KMS-11 (cell line): ENCODE measurements at regions not wholly inside any gene's neighbourhood (a gene's known extent, or its start where the extent isn't known, plus 50 kb on each side); places are given as distances from the start of the nearest gene placed in this dataset.

Experiments
- H2AFZ ChIP-seq: fragments of 200-600 bp; sonication (generic); 2 replicates; pipeline ENCODE4 v1.6.1; 2016; ENCODE audit warnings: antibody characterized with exemption, mixed run types, low read depth
- H3K27ac ChIP-seq: fragments of 200-600 bp; sonication (generic); 2 replicates; pipeline ENCODE4 v1.6.1; 2016; ENCODE audit warnings: mild to moderate bottlenecking, mixed run types
- H3K27me3 ChIP-seq: fragments of 200-600 bp; sonication (generic); 2 replicates; pipeline ENCODE4 v1.6.1; 2017; ENCODE audit warnings: mild to moderate bottlenecking, low read depth, mixed run types, moderate library complexity; ENCODE audit not compliant: insufficient read depth
- H3K36me3 ChIP-seq: fragments of 200-600 bp; sonication (generic); 2 replicates; pipeline ENCODE4 v1.6.1; 2017; ENCODE audit warnings: mild to moderate bottlenecking, mixed run types; ENCODE audit not compliant: insufficient read depth
- H3K4me1 ChIP-seq: fragments of 200-600 bp; sonication (generic); 2 replicates; pipeline ENCODE4 v1.6.1; 2016; ENCODE audit warnings: mild to moderate bottlenecking, low read depth, mixed run types; ENCODE audit not compliant: poor library complexity, severe bottlenecking
- H3K4me2 ChIP-seq: fragments of 200-600 bp; sonication (generic); 2 replicates; pipeline ENCODE4 v1.7.0; 2016; ENCODE audit warnings: mild to moderate bottlenecking, mixed run types
- H3K4me3 ChIP-seq: fragments of 200-600 bp; sonication (generic); IDR thresholded peaks from 2 replicates; pipeline ENCODE4 v1.6.1; 2017; ENCODE audit warnings: low read depth, low read length, mixed read lengths; ENCODE audit not compliant: insufficient read depth
- H3K79me2 ChIP-seq: fragments of 200-600 bp; sonication (generic); 2 replicates; pipeline ENCODE4 v1.6.1; 2016; ENCODE audit warnings: low read depth, mixed run types; ENCODE audit not compliant: insufficient read depth
- H3K9ac ChIP-seq: fragments of 200-600 bp; sonication (generic); 2 replicates; pipeline ENCODE4 v1.6.1; 2016; ENCODE audit warnings: mild to moderate bottlenecking, mixed run types
- H4K20me1 ChIP-seq: fragments of 200-600 bp; sonication (generic); 2 replicates; pipeline ENCODE4 v1.6.1; 2016; ENCODE audit warnings: mild to moderate bottlenecking, mixed run types; ENCODE audit not compliant: insufficient read depth
- TF ChIP-seq, protein P1 (sequence below): fragments of 200-600 bp; sonication (generic); conservative IDR thresholded peaks from 2 replicates; pipeline ENCODE4 v1.6.1; 2017; ENCODE audit warnings: low read depth, mild to moderate bottlenecking, antibody characterized with exemption, low read length, moderate library complexity, mixed read lengths

DNA sequence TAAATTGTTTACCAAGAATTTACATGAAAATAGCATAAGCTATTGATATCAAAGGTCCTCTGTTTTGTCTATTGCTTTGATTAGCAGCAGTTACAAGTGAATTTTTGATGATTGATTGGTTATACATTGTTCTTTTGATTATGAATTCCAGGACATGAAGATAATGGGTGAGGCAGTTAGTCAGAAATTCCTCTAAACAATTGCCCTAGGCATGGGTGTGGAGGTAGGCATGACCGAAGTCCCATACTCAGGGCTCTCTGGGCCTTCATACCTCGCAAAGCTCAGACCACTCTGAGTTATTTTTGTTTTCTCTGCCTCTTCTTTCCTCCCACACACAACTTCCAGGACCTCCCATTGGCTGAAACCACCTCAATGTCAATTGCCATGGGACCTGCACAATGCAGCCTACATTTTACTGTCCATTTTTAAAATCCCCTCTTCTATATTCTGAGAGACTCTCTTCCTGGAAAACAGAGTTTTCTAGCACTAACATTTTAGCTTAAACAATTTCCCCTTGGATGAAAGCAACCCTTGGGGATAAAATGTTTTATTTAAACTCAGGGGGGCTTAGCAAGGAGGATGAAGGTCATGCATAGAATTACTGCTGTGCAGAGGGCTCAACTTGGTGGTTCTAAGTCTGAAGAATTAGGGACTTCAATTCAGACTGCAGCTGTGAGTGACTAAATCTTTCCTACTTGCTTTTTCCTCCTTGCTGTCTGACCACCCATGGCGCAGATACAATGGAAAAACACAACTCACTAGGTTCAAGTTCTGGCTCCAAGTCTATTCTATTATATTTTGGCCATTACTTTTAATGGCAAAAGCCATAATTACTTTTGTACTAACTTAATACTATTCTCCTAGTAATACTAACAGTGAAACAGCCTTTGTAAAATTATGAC, 594.8 kb downstream of the NTRK3 start:
- H2AFZ ChIP-seq = no peak overlapping the region
- H3K36me3 ChIP-seq = no peaks in the 10 kb centered on the region
- no peaks in the 10 kb centered on the region for H4K20me1 ChIP-seq
- H3K4me2 ChIP-seq = no peak overlapping the region
- no peaks in the 10 kb centered on the region for H3K27me3 ChIP-seq
- no peak overlapping the region for H3K9ac ChIP-seq
- no peak overlapping the region for H3K4me3 ChIP-seq
- H3K27ac ChIP-seq = no peak overlapping the region
- H3K79me2 ChIP-seq = no peaks in the 10 kb centered on the region
- TF ChIP-seq, protein P1, sequence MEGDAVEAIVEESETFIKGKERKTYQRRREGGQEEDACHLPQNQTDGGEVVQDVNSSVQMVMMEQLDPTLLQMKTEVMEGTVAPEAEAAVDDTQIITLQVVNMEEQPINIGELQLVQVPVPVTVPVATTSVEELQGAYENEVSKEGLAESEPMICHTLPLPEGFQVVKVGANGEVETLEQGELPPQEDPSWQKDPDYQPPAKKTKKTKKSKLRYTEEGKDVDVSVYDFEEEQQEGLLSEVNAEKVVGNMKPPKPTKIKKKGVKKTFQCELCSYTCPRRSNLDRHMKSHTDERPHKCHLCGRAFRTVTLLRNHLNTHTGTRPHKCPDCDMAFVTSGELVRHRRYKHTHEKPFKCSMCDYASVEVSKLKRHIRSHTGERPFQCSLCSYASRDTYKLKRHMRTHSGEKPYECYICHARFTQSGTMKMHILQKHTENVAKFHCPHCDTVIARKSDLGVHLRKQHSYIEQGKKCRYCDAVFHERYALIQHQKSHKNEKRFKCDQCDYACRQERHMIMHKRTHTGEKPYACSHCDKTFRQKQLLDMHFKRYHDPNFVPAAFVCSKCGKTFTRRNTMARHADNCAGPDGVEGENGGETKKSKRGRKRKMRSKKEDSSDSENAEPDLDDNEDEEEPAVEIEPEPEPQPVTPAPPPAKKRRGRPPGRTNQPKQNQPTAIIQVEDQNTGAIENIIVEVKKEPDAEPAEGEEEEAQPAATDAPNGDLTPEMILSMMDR = no peak
- no peaks in the 10 kb centered on the region for H3K4me1 ChIP-seq

DNA sequence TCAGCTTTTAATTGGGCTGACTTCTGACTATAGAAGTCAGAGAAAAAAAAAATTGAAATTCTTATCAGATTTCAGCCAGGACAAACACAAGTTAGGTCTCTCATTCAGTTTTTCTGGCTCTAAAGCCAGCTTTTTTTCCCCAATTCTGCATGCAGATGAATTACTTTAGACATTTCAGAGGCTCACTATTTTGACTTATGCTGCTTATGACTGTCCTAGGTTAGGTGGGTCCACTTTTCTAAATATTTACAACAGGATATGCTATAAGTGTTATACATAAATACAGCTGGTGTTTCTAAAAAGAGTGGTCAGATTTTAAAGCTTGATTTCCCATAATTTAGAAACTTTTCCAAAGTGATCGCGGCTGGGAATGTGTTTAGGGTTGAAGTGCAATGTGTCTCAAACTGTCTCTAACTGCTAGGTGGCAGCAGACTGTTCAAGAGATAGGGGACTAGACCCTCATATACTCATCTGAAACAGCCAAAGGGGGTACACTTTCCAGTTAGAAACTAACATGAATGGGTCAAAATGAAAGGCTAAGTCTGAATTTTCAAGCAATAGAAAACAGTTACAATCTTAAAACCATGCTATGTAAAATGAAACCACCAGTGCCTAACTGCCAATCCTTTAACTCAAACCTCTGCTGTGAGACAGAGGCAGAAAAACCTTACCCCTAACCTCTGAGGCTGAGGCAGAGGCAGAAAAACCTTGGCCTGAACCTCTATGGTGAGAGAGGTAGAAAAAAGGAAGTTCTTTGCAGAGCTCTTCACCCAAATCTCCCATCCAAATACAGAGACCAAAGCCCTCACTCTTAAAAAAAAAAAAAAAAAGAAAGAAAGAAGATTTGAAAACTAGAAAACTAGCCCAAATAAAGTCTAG, 596.0 kb downstream of the NTRK3 start:
- no peaks in the 10 kb centered on the region for H4K20me1 ChIP-seq
- no peak overlapping the region for H2AFZ ChIP-seq
- H3K4me1 ChIP-seq = no peaks in the 10 kb centered on the region
- no peaks in the 10 kb centered on the region for H3K27me3 ChIP-seq
- H3K9ac ChIP-seq = no peak overlapping the region
- H3K27ac ChIP-seq = no peak overlapping the region
- H3K79me2 ChIP-seq = no peaks in the 10 kb centered on the region
- no peaks in the 10 kb centered on the region for H3K36me3 ChIP-seq
- TF ChIP-seq, protein P1 = no peak
- H3K4me2 ChIP-seq = no peak overlapping the region
- no peak overlapping the region for H3K4me3 ChIP-seq

DNA sequence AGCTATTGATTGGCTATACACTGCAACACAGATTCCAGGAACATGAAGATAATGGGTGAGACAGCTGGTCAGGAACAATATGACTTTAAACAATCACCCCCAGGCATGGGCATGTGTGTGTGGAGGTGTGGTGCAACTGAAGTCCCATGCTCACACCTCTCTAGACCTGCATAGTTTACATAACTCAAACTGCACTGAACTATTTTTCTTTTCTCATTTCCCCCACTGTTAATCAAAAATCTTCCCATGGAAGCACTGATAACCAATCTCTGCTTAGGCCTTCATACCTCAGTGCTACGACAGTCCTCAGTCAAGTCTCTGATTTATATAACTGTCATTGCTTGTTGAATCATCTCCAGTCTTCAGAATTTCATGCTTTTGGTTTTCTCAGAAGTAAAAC, 600.2 kb downstream of the NTRK3 start:
- H3K4me3 ChIP-seq = no peak overlapping the region

DNA sequence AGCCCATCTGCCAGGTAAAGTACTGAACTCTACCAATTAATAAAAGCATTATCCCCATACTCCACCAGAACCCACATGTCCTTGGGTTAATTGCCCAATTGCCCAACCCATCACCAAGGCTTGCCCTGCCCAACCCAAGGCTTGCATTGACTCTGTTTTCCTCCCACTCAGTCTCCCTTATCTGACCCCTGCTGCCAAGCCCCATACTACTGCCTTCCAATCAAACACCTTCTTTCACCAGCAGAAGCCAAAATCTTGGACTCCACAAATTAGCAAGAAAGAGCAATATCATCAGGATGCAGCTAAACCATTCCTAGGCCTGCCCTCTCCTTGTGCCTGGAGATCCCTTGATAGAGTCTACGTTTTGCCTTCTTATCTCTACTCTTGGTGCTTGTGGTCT, 602.9 kb downstream of the NTRK3 start:
- Histone ChIP-seq H3K4me3 (no peak overlapping the region), H3K36me3 (no peaks in the 10 kb centered on the region), H3K4me2 (no peak overlapping the region), H3K27ac (no peak overlapping the region), H3K79me2 (no peaks in the 10 kb centered on the region), H3K27me3 (no peaks in the 10 kb centered on the region), H2AFZ (no peak overlapping the region), H4K20me1 (no peaks in the 10 kb centered on the region), H3K9ac (no peak overlapping the region), H3K4me1 (no peaks in the 10 kb centered on the region)
- TF ChIP-seq, protein P1 = no peak

More for the DNA sequence above, 600.2 kb downstream of the NTRK3 start:
- TF ChIP-seq, protein P1 = no peak
- no peak overlapping the region for H3K9ac ChIP-seq
- no peaks in the 10 kb centered on the region for H3K36me3 ChIP-seq
- no peaks in the 10 kb centered on the region for H4K20me1 ChIP-seq
- no peak overlapping the region for H3K4me2 ChIP-seq
- no peak overlapping the region for H3K27ac ChIP-seq
- H2AFZ ChIP-seq = no peak overlapping the region
- no peaks in the 10 kb centered on the region for H3K4me1 ChIP-seq
- H3K79me2 ChIP-seq = no peaks in the 10 kb centered on the region
- no peaks in the 10 kb centered on the region for H3K27me3 ChIP-seq
